ENCODE measurements at regions not wholly inside any gene's neighbourhood (a gene's known extent, or its start where the extent isn't known, plus 50 kb on each side); places are given as distances from the start of the nearest gene placed in this dataset.
"Not testable (repeated sequence)": the region's sequence is repeated elsewhere in the genome, so short reads cannot be mapped to it uniquely, and the experiment has no call there.

- in situ Hi-C loops (cut with HindIII; ENCODE audit: low pct_unique_long_range_greater_than_20kb, low sequenced_read_pairs) = no loop called here
- no peak for TF ChIP-seq JUND (IDR thresholded peaks at IDR 0.05; ENCODE audit: low read depth)
- DNase-seq (ENCODE audit: low read depth in 1 of 2, low spot score in 1 of 2) = no peak
Observed at GRCh38 chr9:119698535-119698934, 329.3 kb upstream of the BRINP1 start.

GRCh38 chr9:119697996-119698395, 328.8 kb upstream of the BRINP1 start:
- in situ Hi-C loops (cut with HindIII; ENCODE audit: low pct_unique_long_range_greater_than_20kb, low sequenced_read_pairs) = no loop called here
- TF ChIP-seq JUND (IDR thresholded peaks at IDR 0.05; ENCODE audit: low read depth) = no peak
- DNase-seq (ENCODE audit: low read depth in 1 of 2, low spot score in 1 of 2) = no peak

GRCh38 chr9:119689879-119690278, 320.6 kb upstream of the BRINP1 start:
- TF ChIP-seq JUND (IDR thresholded peaks at IDR 0.05; ENCODE audit: low read depth) = no peak
- in situ Hi-C loops (cut with HindIII; ENCODE audit: low pct_unique_long_range_greater_than_20kb, low sequenced_read_pairs) = no loop called here
- DNase-seq (ENCODE audit: low read depth in 1 of 2, low spot score in 1 of 2) = peak; percentile 39 to 54

- no peak for DNase-seq (ENCODE audit: low read depth in 1 of 2, low spot score in 1 of 2)
- in situ Hi-C loops (cut with HindIII; ENCODE audit: low pct_unique_long_range_greater_than_20kb, low sequenced_read_pairs) = no loop called here
- no peak for TF ChIP-seq JUND (IDR thresholded peaks at IDR 0.05; ENCODE audit: low read depth)
Observed at GRCh38 chr9:119688547-119688946, 319.3 kb upstream of the BRINP1 start.

- in situ Hi-C loops (cut with HindIII; ENCODE audit: low pct_unique_long_range_greater_than_20kb, low sequenced_read_pairs) = no loop called here
- DNase-seq (ENCODE audit: low read depth in 1 of 2, low spot score in 1 of 2) = no peak
- TF ChIP-seq JUND (IDR thresholded peaks at IDR 0.05; ENCODE audit: low read depth) = no peak
Observed at GRCh38 chr9:119677811-119678505, 308.7 kb upstream of the BRINP1 start.

- in situ Hi-C loops (cut with HindIII; ENCODE audit: low pct_unique_long_range_greater_than_20kb, low sequenced_read_pairs) = no loop called here
- no peak for DNase-seq (ENCODE audit: low read depth in 1 of 2, low spot score in 1 of 2)
Observed at GRCh38 chr9:119675951-119676350, 306.7 kb upstream of the BRINP1 start.

GRCh38 chr9:119672763-119673162, 303.5 kb upstream of the BRINP1 start:
- DNase-seq (ENCODE audit: low read depth in 1 of 2, low spot score in 1 of 2); in situ Hi-C loops (cut with HindIII; ENCODE audit: low pct_unique_long_range_greater_than_20kb, low sequenced_read_pairs): not testable (repeated sequence)

More at GRCh38 chr9:119675951-119676350, 306.7 kb upstream of the BRINP1 start:
- TF ChIP-seq JUND (IDR thresholded peaks at IDR 0.05; ENCODE audit: low read depth) = no peak

- DNase-seq (ENCODE audit: low read depth in 1 of 2, low spot score in 1 of 2) = no peak
- in situ Hi-C loops (cut with HindIII; ENCODE audit: low pct_unique_long_range_greater_than_20kb, low sequenced_read_pairs) = no loop called here
Observed at GRCh38 chr9:119667916-119668315, 298.7 kb upstream of the BRINP1 start.

GRCh38 chr9:119667163-119667562, 297.9 kb upstream of the BRINP1 start:
- in situ Hi-C loops (cut with HindIII; ENCODE audit: low pct_unique_long_range_greater_than_20kb, low sequenced_read_pairs) = no loop called here
- no peak for TF ChIP-seq JUND (IDR thresholded peaks at IDR 0.05; ENCODE audit: low read depth)
- DNase-seq (ENCODE audit: low read depth in 1 of 2, low spot score in 1 of 2) = no peak

More at GRCh38 chr9:119667916-119668315, 298.7 kb upstream of the BRINP1 start:
- no peak for TF ChIP-seq JUND (IDR thresholded peaks at IDR 0.05; ENCODE audit: low read depth)

- no peak for TF ChIP-seq JUND (IDR thresholded peaks at IDR 0.05; ENCODE audit: low read depth)
- DNase-seq (ENCODE audit: low read depth in 1 of 2, low spot score in 1 of 2) = no peak
- in situ Hi-C loops (cut with HindIII; ENCODE audit: low pct_unique_long_range_greater_than_20kb, low sequenced_read_pairs) = no loop called here
Observed at GRCh38 chr9:119662329-119662728, 293.1 kb upstream of the BRINP1 start.

- in situ Hi-C loops (cut with HindIII; ENCODE audit: low pct_unique_long_range_greater_than_20kb, low sequenced_read_pairs) = no loop called here
- no peak for DNase-seq (ENCODE audit: low read depth in 1 of 2, low spot score in 1 of 2)
Observed at GRCh38 chr9:119652931-119653330, 283.7 kb upstream of the BRINP1 start.

GRCh38 chr9:119649205-119649604, 280.0 kb upstream of the BRINP1 start:
- TF ChIP-seq JUND (IDR thresholded peaks at IDR 0.05; ENCODE audit: low read depth) = no peak
- in situ Hi-C loops (cut with HindIII; ENCODE audit: low pct_unique_long_range_greater_than_20kb, low sequenced_read_pairs) = no loop called here
- no peak for DNase-seq (ENCODE audit: low read depth in 1 of 2, low spot score in 1 of 2)

More at GRCh38 chr9:119652931-119653330, 283.7 kb upstream of the BRINP1 start:
- no peak for TF ChIP-seq JUND (IDR thresholded peaks at IDR 0.05; ENCODE audit: low read depth)

- DNase-seq (ENCODE audit: low read depth in 1 of 2, low spot score in 1 of 2) = peak; percentile 62 to 64
- in situ Hi-C loops (cut with HindIII; ENCODE audit: low pct_unique_long_range_greater_than_20kb, low sequenced_read_pairs) = no loop called here
Observed at GRCh38 chr9:119639287-119639955, 270.2 kb upstream of the BRINP1 start.

More at GRCh38 chr9:119639287-119639955, 270.2 kb upstream of the BRINP1 start:
- no peak for TF ChIP-seq JUND (IDR thresholded peaks at IDR 0.05; ENCODE audit: low read depth)

All from T47D (cell line).